HG03095 (cell line): ENCODE measurements at regions not wholly inside any gene's neighbourhood (a gene's known extent, or its start where the extent isn't known, plus 50 kb on each side); places are given as distances from the start of the nearest gene placed in this dataset.
"Not testable (repeated sequence)": the region's sequence is repeated elsewhere in the genome, so short reads cannot be mapped to it uniquely, and the experiment has no call there.

Experiments
- ATAC-seq: cut with Tn5 transposase; IDR thresholded peaks from one replicate; pipeline ENCODE4 v1.9.1; 2021; ENCODE audit warnings: moderate library complexity; ENCODE audit not compliant: unreplicated experiment

DNA sequence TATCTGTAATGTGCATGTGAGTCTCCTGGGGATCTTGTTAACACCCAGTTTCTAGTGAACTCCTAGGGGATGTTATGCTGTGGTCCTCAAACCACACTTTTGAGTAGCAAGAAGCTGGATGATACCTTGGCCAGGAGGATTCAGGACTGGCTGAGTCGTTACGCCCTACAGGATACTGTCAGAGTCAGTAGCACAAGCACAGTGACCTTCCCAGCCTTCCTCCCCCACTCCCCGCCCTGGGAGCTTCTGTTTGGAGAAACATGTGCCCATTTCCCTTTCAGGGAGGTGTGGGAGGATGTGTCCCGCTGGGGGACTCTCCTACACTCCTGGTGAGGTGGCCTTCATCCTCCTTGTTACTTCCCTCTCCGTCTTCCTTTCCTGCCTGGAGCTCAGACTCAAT is 76.4 kb upstream of the TRPM1 start:
- no peak for ATAC-seq

DNA sequence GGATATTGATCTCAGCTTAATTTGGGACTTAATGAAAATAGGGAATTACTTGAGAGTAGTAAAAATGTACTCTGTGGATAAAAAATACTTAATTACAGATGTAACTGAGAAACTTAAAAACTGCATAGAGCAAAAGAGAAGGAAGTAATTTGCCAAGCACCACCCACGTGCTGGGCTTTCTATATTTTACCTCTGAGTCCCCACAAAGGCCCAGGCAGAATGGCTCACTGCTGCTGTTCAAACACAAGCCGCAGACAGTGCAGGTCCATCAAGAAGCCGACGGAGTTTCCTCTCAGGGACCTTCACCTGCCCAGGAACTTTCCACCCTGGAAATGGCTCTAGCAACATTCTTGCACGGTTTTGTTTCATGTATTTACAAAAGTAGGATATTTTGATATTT is 77.2 kb upstream of the TRPM1 start:
- ATAC-seq, result no peak

DNA sequence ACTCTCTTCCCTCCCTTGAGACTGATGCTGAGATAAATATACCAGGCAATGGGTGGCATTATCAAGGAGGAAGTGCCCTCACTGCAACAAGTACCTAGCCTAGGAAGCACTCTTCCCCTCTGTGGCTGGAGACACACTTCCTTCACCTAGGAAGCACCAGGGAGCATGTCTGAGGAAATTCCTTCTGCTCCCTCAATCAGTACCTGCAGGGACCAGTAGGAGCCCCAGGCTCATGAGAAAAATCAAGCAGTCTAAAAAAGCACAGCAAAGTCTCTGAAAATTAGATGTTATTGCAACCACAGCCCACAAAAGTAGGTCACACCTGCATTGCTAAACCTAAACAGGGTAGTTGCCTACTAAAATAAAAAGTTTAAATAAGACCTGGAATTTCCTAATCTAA is 78.2 kb upstream of the TRPM1 start:
- no peak for ATAC-seq

DNA sequence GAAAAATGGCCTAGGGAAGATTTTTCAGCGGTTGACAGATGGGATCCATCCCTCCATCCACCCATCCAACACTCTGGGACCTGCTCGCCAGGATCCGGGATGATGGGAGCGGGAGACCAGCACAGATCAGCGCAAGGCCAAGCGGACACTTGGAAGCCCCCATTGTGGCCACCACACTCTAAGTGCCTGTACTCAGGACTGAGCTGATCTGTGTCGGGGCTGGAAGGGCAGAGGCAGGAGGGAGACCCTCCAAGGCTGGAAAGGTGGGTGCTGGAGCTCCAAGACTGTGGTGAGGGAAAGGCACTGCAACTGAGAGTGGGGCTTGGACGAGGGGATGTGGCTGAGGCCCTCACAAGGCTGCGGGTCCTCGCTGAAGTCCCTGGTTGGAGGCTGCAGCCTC is 91.8 kb upstream of the TRPM1 start:
- no peak for ATAC-seq

DNA sequence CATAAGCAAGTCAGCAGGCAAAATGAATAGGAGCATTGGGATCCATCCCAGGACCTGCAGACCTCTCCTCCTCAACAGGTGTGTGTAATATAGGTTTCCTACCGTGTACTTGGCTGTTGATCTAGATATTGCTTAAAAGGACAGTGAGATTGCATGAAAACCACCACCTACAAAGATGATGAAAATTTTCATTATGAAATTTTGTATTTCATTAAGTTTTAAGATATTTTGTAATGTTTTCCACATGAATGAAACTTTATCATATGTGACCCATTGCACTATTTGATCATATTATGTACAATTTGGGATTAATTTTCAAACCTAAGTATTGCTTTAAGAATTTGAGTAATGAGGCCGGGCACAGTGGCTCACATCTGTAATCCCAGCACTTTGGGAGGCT is 94.3 kb upstream of the TRPM1 start:
- no peak for ATAC-seq

DNA sequence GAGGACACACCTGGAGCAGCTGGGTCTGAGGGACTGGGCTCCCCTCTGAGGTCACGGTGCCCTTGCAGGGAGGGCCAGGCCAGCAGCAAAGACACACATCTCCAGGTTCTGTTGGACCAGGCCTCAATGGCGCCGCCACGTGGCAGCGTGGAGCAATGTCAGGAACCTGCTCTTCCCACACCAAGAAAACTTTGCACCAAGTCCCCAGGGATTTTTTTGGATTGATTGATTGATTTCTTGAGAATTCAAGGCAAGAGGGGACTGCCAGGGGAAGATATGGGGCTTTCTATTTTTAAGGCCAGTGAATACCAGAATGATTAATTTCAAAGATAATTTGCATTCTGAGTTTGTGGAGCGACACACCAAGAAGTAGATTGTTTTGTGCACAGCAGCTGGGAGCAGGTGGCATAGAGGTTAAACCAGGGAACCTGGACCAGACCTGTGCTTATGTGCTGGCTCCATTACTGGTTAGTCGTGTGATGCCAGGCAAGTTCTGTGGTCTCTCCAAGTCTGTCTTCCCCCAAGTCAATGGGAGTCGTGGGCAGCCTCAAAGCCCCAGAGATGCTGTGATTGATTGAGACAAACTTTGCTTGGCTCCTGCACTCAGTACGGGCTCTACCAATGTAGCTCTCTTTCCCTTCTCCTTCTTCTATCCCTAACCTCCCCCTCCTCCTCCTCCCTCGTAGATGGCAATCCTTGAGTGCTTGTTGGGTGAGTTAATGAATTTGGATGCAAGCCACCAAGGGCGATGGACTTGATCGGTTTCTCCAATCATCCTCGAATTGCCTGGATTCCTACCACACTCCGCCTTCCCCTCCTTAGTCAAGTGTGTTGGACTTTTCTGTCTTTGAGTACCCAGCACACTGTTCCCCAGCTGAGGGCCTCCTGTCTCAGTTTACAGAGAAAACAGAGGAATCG is 96.2 kb upstream of the TRPM1 start:
- no peak for ATAC-seq

DNA sequence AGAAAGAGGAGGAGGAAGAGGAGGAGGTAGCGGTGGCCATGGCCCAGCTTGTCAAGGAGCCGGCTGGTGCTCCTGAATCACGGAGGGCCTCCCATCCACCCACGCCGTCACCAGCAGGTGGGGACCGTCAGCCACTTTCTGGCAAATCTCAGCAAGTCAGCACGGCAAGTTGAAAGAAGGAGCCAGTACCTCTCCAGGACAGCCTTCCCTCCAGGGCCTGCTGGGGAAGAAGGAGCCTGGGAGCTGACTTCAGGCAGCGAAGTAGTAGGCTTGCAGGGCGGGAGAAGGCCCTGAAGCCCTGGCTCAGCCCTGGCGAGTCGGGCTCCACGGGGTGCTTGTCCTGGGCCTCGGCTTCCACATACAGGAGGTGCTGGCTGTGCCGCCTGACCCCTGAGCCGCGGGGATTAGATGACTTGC is 99.2 kb upstream of the TRPM1 start:
- ATAC-seq, result no peak

DNA sequence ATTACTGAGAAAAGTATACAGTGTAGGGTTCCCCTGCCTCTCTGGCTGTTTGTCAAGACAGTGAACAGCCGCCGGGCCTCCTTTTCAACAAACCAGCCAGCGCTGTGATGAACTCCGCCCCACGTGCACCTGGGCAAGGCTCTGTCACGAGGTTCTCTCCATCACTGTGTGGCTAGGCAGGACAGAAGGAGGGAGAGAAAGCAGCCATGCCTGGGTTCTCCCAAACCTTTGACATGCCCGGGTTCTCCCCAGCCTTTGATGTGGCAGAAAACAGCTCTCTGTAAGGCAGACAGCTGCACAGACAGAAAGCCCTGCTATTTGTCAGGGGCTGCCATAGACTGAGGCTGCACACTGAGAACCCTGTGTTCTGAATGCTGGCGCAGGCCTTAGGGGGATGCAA is 101.4 kb upstream of the TRPM1 start:
- no peak for ATAC-seq

DNA sequence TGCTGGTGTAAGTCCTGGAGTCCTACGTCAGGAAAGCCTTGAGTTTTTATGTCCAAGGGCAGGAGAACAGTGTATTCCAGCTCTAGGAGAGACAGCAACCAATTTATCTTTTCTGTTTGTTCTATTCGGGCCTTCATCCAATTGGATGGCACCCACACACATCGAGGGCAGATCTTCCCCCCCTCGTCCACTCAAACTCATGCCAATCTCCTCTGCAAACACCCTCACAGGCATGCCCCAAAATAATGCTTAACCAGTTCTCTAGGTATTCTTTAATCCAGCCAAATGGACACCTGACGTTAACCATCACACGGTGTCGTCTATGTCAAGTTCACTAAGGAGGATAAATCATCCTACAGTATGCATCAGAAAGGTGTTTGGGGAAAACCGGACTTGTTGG is 102.5 kb upstream of the TRPM1 start:
- no peak for ATAC-seq

DNA sequence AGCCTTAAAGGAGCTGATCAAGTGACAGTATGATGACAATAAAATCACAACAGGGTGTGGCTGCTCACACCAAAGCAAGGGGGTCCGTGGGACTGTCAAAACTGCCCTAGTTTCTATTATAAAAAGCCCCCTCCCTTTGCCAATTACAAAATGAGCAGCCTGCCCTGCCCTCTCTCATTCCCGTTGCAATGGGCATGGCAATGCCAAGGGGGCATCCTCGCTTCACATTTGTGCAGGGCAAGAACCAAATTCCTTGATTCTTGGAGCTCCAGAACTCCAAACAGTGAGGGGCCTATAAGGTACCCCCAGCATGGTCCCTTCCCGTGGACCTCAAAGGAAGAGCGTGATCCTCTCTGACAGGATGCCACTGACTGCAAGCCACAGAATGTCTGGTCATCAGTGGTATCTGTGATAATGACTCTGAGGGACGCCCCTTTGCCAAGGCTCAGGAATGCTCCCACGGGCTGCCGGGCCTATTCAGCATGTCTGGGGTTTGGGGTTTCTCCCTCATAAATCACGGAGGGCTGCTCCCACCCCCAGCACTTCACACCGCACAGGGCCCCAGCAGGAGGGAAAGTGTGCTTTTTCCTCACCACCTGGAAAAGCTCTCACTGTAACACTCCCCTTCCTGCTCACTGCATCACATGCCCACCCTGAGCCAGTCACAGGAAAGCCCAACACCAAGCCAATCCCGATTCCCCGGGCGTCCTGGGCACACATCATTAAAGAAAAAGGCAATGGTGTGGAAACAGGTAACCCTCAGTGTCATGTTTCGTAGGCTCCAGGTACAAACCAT is 105.1 kb upstream of the TRPM1 start:
- no peak for ATAC-seq

DNA sequence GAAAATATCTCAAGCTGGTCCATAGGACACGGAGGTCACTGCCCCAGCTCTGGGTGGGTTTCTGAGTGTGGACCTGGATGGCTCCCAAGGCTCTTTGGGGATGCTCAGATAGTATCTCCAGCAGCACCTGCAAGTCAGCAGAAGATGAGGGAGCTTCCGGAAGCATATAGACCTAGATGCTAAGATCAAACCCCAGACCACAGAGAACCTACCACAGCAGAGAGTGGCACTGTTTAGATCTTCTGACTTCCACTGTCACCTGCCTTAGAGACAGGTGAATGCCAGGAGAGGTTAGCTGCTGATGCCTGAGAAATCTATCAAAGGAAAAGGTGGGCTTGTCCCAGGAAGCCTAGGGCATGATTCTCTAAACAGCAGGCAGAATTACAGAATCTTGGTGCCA is 105.7 kb upstream of the TRPM1 start:
- no peak for ATAC-seq

DNA sequence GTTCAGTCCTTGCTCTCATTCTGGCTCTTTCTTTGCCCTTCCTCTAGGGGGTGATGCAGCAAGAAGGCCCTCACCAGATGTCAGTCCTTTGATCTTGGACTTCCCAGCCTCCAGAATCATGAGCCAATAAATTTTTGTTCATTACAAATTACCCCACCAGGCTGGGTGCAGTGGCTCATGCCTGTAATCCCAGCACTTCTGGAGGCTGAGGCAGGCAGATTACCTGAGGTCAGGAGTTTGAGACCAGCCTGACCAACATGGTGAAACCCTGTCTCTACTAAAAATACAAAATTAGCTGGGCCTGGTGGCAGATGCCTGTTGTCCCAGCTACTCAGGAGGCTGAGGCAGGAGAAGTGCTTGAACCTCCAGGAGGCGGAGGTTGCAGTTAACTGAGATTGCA is 106.3 kb upstream of the TRPM1 start:
- ATAC-seq, result not testable (repeated sequence)

DNA sequence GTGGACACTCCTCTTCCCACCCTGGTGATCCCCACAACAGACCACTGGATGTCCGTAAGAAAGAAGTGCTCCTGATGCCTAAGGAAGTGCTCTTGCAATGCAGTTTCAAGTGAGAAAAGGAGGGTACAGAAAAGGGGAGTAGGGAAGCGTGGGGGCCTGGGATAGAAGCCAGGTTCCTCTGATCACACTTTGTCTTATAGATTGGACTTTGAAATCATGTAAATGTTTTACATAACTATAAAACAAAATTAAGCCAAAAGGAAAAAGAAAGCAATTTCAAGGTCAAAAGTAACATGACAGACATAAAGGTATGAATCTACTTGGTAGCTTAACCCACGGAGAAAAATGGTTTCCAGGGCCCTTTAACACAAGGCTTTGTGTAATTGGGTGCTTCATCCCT is 107.3 kb upstream of the TRPM1 start:
- no peak for ATAC-seq

DNA sequence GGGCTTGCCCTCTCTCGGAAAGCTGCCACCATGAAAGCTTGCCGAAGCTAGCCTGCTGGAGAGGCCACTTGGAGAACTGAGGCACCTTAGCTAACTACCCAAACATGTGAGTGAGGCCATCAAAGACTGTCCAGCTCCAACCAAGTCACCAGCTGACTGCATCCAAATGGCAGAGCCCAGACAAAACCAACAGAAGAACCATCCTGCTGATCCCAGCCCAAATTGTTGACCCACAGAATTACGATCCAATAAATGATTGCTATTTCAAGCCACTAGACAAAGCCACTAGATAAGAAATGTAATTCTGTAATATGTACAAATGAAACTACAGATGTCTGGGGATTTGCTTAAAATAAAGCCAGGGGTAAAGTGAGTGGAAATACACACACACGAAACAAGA is 109.8 kb upstream of the TRPM1 start:
- no peak for ATAC-seq

DNA sequence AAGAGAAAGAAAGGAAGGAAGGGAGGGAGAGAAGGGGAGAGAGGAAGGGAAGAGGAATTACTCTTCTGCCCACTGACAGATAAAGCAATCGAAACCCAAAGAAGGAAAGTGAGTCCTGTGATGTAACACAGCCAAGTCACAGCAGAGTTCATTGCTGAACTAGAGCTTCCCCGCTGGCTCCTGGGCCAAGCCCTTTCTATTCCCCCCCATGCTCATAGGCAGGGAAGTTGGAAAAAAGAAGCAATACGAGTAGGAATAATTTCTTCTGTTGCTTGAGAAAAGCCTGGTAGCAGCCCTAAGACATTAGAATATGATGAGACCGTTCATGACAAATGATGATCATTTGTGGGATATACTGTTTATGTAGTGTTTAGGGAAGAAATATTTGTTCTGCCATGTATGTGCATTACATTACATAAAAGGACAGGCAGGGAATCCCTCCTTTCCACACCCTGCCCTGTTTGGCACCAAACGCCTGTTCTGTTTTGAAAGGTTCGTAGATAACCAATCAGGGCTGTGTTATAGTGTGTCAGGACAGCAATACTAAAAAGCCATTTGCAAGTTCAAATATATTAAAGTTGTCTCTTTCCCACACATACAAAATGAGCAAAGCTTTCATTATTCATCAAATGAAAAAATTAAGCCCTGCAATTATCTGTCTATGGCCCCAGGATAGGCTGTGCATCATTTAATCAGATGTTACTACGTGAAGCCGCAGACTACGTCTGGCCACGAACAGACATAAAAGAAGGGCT is 111.0 kb upstream of the TRPM1 start:
- ATAC-seq, result no peak

DNA sequence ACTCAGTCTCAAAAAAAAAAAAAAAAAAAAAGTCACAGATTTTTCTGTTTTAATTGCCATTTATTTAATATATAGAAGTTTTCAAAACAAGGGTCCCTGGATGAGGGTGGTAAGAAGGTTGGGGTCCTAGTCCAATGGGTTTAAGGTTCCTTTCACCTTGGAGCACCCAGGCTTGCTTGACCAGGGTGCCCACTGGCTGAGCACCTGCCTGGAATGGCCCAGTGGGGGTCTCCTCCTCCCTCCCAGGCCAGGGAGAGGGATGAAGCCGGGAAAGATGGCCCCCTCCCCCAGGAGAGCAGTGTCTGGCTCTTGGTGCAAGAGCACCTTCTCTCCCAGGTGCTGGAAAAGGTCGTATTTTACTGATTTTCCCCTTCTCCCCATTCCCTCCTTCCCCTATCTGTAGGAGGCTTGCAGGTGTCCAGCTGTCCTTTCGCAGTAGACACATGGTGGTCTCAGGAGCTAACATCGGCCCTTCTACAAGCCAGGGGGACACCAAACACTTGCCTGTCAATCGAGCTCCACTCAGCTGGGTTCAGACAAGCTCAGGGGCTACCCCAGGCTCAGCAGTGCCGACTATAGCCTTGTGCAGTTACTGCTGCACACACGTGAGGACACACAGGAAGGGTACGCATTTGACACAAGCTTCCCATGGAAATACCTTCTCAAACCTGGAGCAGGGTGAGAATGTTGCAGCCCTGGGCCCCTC is 112.3 kb upstream of the KLF13 start:
- ATAC-seq, result no peak

DNA sequence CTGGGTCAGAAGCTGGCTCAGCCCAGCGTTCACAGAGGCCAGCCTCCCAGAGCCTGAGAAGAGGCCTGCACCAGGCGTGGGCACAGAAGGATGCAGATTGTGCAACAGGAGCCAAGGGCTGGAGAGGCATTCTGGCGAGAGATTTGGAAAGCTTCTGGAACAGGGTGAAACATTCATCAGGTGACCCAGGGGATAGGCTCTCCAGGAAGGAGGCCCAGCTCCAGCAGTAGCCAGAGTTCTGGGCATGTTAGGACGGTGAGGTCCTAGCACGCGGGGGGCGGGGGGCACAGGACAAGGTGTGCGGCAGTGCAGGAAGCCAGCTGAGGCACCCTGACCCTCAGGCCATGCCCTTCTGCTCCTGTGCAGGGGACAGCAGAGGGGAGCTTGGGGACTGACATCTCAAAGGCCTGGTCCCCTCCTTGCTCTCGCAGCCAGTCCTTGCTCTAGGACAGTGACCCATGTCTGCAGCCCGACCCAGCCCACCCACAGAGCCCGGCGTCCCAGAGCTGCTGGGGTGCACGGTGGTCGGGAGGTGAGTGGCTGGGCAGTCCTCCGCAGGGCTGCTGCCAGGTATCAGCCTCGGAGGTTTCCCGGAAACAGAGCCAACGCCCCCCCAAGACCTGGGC is 111.7 kb upstream of the KLF13 start:
- ATAC-seq, result no peak

DNA sequence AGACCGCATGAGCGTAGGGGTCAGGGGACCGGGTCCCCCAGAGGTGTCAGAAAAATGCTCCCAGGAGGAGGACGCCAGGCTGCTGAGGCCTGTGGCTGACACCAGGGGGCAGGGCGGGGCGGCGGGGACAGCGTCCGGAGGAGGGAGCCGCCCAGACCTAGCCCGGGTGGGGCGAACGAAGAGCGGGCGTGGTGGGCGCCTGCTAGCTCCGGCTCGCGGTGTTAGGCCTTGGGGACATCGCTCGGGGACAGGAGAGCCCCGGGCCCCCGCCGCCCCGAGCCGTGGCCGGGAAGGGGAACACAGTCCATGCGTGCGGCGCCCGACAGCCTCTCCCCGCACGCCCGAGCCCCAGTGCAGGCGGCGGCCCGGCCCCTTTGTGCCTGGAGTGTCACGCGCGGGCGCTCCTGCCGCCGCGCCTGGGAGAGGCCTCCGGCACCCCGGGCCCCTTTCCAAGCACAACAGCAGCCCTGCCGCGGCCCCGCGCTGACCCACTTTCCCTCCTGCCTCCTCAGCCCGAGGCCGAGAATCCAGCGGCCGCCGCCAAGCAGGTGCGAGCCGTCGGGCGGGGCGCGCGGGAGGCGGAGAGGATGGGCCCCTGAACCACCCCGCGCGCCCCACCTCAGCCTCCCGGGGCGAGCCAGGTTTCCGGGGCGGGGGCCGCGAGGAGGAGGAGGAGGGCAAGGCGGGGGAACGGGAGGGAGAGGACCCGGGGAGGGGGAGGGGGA is 111.0 kb upstream of the KLF13 start:
- ATAC-seq, result peak; percentile 62

DNA sequence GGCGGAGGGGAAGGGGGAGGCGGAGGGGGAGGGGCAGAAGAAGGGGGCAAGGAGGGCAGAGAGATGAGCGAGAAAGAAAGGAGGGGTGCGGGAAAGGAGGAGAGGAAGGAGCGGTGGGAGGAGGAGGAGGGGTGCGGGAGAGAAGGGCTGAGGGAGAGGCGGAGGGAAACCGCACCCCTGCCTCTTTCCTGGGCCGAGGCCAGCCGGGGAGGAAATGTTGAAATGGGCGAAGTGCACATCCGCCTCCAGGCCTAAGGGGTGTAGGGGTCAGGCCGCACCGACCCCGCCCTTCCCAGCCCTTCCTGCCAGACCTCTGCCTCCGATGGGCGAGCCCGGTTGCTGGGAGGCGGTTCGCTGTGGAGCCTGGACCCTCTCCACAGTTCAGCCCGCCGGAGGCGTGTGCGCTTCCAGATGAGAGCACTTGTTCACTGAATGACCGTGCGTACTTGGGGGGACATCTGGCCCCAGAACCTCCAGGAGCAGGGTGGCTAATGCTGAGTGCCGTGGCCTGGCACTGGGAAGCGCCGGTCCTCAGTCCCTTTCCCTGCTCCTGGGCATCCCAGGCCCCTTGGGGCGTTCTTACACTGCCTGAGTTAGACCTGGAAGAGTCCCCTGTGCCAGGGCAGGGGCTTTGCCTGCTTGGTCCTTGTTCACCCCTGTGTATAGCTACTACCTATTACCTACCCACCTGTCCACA is 110.3 kb upstream of the KLF13 start:
- peak; percentile 29 for ATAC-seq
